Colonic mucosa (tissue), 4 donors: ENCODE measurements at regions not wholly inside any gene's neighbourhood (a gene's known extent, or its start where the extent isn't known, plus 50 kb on each side); places are given as distances from the start of the nearest gene placed in this dataset.

ENCODE experiments used
- DNase-seq: peaks from one replicate; pipeline ENCODE4 v3.0.0-alpha.2; 2020
- H3K27ac ChIP-seq: fragments of 200-600 bp; one replicate; pipeline ENCODE4 v1.8.0; 2021
- H3K27me3 ChIP-seq: fragments of 200-600 bp; one replicate; pipeline ENCODE4 v1.8.0; 2021
- H3K36me3 ChIP-seq: fragments of 200-600 bp; one replicate; pipeline ENCODE4 v1.8.0; 2021
- H3K4me1 ChIP-seq: fragments of 200-600 bp; one replicate; pipeline ENCODE4 v1.8.0; 2021; ENCODE audit warnings: mild to moderate bottlenecking
- H3K4me3 ChIP-seq: fragments of 200-600 bp; one replicate; pipeline ENCODE4 v1.8.0; 2021
- H3K9ac ChIP-seq, 2 donors: one replicate each; pipeline ENCODE4 v1.7.0; 2013; ENCODE audit warnings: control low read depth in 2 of 2, low read depth in 2 of 2, low read length in 2 of 2
- H3K9me3 ChIP-seq: fragments of 200-600 bp; one replicate; pipeline ENCODE4 v1.8.0; 2021
- intact Hi-C: fragments of 100-400 bp; cut with DNase I; formaldehyde crosslinking; loops from one replicate; pipeline ENCODE4 v1.14.1; 2022
- TF ChIP-seq, protein P1 (sequence below): fragments of 200-600 bp; IDR thresholded peaks from one replicate; pipeline ENCODE4 v1.8.0; 2022; ENCODE audit warnings: antibody characterized with exemption, mild to moderate bottlenecking
- donor health status: healthy.
- donor health status: DM: no; HTN: no; CAD: no.
- donor health status: DM: no; HTN: no; CAD: no.

DNA sequence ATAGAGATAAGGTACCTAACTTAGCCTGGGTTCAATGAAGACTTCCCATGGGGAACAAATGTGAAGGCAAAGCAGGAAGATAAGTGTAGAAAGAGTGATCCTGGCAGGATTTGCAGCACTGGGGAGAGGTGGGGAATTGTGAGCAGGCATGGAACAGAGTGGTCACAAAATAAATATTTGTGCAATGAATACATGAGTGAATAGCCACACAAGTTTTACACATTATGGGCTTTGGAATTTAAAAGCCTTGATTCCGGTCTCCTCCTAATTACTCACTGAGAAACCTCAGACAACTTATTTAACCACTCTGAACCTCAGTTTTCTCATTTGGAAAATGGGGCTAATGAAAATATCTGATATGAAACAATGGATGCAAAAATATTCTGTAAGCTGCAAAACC, 148.3 kb downstream of the ELAVL4 start:
- Histone ChIP-seq H3K27me3 (no peaks in the 10 kb centered on the region), H3K9ac (no peak overlapping the region), H3K4me1 (no peaks in the 10 kb centered on the region), H3K27ac (no peak overlapping the region), H3K4me3 (no peak overlapping the region), H3K9me3 (no peaks in the 10 kb centered on the region), H3K36me3 (no peaks in the 10 kb centered on the region)
- TF ChIP-seq, protein P1, sequence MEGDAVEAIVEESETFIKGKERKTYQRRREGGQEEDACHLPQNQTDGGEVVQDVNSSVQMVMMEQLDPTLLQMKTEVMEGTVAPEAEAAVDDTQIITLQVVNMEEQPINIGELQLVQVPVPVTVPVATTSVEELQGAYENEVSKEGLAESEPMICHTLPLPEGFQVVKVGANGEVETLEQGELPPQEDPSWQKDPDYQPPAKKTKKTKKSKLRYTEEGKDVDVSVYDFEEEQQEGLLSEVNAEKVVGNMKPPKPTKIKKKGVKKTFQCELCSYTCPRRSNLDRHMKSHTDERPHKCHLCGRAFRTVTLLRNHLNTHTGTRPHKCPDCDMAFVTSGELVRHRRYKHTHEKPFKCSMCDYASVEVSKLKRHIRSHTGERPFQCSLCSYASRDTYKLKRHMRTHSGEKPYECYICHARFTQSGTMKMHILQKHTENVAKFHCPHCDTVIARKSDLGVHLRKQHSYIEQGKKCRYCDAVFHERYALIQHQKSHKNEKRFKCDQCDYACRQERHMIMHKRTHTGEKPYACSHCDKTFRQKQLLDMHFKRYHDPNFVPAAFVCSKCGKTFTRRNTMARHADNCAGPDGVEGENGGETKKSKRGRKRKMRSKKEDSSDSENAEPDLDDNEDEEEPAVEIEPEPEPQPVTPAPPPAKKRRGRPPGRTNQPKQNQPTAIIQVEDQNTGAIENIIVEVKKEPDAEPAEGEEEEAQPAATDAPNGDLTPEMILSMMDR, result no peak
- DNase-seq, result no peak
- intact Hi-C loops, result no loop called here
